GM18519 (cell line): ENCODE measurements at regions not wholly inside any gene's neighbourhood (a gene's known extent, or its start where the extent isn't known, plus 50 kb on each side); places are given as distances from the start of the nearest gene placed in this dataset.

Experiments used
- ATAC-seq: cut with Tn5 transposase; IDR thresholded peaks from one replicate; pipeline ENCODE4 v1.9.1; 2021; ENCODE audit warnings: mild to moderate bottlenecking, moderate library complexity; ENCODE audit not compliant: unreplicated experiment, low FRiP score

DNA sequence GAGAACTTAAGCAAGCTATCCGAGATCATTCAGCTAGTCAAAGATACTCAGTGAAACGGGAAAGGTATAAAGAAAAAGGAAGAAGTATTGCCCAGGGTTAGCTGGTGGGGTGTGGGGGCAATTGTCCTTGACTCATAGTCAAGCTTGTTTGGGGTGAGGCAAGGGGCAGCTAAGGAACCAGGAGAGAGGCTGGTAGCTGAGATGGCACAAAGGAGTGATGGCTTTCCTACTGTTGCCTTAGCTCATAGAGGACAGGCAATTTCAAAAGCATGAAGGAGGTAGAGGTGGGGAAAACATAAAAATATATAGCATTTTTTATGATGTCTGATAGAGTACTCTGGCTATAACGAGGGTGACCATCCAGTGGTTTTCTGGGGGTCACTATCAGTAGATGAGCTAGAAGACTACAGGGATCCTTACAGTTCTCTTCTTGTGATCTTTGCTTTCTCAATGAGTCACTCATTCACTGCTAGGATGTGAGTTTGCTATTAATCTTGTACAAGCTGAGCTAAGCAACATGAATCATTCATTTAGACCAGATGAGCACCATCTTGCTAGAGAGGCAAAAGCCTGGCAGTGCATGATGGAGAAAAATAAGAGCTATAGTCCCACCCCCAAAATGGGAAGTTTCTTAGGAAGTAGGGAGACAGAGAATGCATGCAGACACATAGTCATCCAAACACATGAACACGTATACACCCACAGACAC is 207.1 kb upstream of the PFN2 start:
- no peak for ATAC-seq

DNA sequence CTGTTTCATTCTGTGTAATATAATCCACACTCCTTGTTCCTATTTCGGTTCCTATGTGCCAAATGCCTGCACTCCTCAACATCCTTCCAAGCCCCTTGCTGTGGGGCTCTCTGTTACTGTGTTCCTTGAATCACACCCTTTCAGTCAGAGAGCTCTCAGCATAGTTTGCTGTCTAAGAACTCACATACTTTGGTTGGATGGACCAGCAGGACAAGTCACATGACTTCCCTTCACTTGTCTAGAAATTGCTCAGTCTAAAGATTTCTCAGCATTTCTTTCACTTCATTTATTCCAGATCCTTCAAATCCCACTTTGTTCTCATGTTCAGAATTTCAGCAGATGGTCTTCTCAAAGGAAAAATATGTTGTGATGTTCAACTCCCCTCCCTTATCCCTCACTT is 203.5 kb upstream of the PFN2 start:
- ATAC-seq = no peak

DNA sequence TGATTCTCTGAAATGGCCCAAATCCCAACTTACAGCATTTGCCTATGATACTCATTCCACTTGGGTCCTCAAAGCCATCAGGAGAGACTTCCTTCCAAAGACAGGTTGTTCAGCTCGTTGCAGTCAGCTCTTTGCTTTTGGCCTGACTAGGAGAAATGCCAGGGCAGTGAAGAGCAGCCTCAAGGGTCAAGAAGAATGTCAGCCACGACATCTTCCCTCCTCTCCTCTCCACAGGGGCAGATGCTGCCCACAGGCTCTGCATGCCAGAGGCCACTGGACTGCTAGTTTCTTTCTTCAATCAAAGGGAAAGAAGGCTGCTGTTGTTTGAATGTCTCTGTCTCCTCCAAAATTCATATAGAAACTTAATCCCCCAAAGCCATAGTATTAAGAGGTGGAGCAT is 201.7 kb upstream of the PFN2 start:
- no peak for ATAC-seq

DNA sequence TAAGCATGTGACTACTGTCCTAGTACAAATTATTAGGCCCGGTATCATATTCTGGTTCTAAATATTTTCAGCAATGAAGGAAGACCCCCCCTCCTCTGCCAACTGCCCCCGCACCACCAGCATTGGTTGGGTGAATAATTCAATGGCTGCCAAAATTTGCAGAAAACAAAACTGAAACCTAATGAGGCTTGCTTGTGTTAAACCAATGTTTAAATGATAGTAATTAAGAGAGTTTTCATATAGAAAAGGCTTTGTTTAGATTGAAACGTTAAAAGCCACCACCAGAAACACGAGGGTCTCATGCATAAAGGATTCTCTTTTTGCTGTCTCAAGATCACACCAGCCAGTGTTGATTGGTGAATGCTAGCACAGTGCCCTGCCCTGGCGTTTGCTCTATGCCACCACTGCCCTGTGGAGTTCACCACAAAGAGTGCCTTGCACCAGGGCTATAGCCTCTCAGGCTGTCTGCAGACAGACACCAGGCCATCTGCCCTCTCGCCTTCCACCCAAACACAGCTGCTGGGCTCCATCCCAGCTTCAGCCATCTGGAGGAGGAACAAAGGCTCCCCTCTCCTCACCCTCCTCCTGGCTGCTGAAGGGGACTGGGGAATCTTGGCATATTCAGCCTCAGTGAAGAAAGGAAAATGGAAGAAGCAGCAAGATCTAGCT is 200.3 kb upstream of the PFN2 start:
- ATAC-seq = no peak

DNA sequence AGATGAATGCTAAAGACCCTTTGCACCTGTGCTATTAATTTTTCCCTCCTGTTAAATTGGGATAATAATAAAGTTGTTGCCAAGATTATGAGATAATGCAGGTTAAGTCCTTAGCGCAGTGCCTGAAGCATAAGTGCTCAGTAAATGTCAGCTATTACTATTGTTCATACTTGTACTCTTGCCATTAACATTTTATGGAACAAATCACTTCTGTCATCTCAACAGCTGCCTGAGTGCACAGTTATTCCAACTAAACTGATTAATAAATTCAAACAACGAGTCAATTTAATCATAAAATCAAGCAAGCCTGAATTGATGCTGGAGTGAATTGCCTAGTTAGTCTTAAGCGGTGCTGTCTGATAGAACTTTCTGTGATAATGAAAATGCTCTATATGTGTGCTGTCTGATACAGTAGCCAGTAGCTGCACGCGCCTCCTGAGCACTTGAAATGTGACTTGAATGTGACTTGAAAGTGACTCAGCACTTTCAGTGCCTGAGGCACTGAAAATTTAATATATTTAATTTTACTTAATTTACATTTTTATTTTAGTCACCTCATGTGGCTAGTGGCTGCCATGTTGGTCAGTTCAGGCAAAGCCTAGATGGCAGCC is 198.7 kb upstream of the PFN2 start:
- ATAC-seq = no peak

- ATAC-seq = no peak
These were observed 198.0 kb upstream of the PFN2 start for GRCh38 chr3:150168698-150169097.

- no peak for ATAC-seq
These were observed 194.8 kb upstream of the PFN2 start for GRCh38 chr3:150165396-150166094.

DNA sequence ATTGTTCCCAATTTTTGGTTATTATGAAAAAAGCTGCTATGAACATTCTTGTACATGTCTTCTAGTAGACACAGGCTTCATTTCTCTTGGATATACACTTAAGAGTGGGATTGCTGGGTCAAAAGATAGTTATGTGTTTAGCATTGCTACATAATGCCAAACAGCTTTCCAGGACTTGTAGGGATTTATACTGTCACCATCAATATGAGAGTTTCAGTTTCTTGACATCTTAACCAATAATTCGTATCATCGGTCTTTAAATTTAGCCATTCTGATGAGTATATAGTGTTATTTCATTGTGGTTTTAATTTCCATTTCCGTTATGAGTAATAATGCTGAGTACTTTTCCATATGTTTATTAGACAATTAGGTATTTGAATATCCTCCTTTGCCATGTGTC is 190.3 kb upstream of the PFN2 start:
- ATAC-seq = no peak

DNA sequence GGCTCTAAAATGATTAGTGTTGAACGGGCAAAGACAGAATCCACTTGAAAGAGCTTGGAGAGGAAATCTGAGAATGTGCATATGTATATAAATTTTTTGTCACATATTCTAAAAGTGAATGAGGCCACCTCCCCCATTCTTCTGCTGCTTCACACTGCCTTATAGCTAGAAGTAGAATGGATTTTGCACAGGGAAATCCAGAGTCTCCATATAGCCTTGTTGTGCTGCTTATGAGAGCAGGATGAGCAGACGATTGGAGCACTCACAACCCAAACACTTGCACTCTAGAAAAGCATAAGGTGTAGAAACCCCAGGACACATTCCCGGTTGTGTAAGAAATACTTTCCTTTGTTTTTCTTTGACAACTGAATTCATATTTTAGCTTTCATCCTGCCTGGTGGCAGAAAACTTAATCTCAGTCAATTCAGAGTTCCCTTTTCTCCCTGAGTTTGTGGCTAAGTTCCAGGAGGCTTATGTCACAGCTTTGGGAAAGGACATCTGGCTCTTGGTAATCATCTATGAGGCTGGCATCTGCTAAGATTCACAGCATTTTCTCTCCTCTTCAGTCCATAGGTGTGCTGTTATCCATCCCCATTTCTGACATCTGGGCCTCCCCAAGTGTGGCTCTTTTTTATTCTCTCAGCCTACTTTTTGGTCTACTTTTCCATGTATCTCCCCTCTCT is 188.4 kb upstream of the PFN2 start:
- no peak for ATAC-seq

DNA sequence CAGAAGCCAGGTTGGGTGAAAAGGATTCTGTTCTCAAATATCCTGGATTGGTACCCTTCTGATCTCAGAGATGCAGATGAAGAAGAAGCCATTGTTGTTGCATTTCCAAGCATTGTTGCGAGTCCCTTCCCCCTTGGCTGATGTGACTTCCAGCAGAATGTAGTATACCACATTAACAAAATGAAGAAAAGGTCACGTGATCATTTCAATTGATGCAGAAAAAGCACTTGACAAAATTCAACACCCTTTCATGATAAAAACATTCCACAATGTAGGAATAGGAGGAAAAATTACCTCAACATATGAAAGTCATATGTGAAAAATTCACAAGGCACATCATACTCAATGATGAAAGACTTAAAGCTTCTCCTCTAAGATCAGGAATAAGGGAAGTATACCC is 181.9 kb upstream of the PFN2 start:
- no peak for ATAC-seq

- no peak for ATAC-seq
These were observed 179.9 kb upstream of the PFN2 start for GRCh38 chr3:150150633-150151032.

DNA sequence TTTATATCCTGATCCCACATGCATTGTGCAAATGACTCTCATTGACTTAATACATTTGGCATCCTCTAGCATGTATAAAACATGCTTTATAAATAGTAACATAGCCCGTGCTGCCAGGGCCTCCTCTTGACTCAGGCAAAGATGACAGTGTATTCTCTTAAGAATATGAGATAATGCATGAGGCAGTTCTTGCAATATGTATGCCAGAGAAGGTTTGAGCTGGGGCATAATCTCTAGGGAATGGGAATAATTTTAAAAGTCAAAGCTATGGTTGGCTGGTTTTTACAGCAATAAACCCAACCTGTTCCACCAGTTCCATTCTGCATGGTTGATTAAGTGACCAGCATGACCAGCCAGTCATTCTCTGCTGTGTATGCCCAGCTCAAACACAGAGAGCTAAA is 179.0 kb upstream of the PFN2 start:
- no peak for ATAC-seq

DNA sequence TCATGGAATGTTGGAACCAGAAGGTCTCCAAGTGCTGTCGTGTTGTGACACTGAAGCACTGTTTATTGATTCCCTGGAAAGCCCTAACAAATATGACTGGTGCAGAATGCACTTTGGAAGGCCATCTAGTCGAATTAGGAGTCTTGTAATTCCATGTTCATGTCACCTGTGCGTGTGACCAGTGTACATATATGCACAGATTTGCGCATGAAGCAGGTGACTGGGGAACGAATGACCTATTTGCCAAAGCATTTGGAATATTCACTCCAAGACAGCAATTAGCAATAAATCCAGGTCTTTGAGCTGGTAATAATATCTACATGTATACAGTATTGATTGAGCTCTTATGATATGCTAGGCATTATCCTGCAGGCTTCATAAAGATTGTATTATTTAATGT is 177.5 kb upstream of the PFN2 start:
- no peak for ATAC-seq

GRCh38 chr3:150147776-150148175 is 177.1 kb upstream of the PFN2 start:
- ATAC-seq = no peak

DNA sequence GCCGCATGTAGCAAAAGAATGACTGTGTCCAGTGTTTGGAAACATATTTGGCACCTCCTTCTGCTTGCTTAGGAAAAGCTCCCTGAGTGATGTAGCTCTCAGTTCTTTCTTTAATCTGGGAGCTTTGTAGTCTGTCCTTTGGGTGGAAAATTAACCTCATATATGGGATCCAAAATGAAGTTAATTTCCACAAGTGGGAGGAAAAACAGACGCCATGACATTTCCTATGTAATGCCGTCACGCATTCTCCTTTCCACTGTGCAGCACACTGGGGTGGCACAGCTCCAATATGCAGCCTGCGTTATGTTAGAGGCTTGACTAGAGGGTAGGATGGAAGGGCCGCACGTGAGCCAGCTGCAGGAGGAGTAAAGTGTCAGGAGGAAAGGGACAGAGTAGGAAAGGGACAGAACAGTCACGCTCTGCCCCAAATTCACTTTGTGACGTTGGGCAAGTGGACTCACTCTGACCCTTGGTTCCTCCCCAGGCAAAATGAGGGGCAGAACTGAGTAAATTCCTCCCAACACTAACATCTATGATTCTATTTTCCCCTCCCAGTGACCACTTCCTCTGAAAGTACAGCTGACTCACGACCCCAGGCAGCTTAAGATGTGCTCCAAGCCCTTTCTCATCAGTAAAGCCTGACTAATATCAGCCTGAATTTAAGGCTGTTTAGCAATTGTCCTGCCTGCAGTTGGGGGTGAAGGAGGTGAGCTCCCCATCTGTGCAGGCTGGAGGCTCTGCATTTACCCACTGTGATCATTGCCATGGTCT is 176.5 kb upstream of the PFN2 start:
- ATAC-seq = no peak

DNA sequence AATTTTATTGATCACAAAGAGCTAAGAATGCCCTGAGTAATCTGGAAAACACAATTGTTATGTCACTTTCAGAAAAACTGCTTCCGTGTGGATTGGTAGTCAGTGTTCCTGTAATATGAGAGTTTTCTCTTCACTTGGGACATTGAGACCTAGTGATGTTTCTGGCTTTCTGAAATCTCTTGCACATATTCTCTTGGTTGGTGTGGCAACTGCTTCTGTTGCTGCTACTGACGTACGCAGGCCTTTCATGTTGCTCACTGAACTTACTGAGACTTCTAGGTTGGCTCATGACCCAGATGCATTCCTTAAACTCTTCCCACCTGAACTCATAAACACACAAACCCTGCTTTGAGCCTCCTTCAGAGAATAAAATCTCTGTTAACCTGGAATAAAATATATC is 175.0 kb upstream of the PFN2 start:
- no peak for ATAC-seq

DNA sequence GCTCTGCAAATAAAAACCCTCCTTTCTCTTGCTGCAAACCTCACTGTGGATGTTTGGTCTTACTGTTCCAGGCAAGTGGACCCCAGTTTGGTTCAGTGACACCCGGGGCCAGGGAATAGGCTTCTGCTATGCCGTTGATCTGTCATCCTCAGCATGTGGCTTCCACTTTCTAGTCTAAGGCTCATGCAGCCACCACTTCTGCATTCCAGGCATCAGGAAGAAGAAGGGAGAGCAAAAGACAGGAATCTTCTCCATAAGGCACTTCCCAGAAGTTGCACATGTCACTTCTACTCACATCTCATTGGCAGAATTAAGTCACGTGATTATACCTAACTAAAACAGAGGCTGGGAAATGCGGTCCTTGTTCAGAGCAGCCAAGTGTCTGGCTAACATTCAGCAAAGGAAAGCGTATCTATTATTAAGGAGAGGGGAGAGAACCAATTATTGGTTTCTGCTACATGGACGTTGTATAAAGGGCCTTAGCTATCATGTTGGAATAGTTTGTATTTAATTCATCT is 173.6 kb upstream of the PFN2 start:
- ATAC-seq = no peak

GRCh38 chr3:150142936-150143335 is 172.2 kb upstream of the PFN2 start:
- ATAC-seq = no peak

DNA sequence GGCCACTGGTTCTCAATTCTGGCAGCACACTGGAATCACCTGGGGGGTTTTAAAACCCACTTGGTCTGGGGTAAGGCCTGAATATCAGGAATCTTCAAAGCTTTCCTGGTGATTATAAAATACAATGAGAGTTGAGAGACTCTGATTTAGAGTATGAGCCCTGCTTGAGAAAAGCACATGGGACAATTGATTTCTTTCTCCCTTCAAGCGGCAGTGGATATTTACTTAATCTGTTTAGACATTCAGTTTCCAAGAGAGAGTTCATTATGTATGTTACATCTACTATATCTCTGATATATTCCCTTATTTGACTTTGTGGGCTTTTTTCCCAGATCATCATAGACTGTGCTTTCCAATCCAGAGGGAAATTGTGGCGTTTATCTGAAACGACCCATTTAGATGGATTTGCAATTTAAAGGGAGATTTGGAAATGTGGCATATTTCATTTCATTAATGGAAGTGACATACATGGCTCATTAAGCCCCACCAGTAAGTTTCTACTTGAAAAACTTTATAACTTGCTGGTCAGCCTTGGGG is 171.2 kb upstream of the PFN2 start:
- ATAC-seq = no peak
